NCI-H2227 (cell line): ENCODE measurements at regions not wholly inside any gene's neighbourhood (a gene's known extent, or its start where the extent isn't known, plus 50 kb on each side); places are given as distances from the start of the nearest gene placed in this dataset.
A peak's percentile ranks its signal among the peaks of the same experiment; 100 is the strongest.
"Not testable (repeated sequence)": the region's sequence is repeated elsewhere in the genome, so short reads cannot be mapped to it uniquely, and the experiment has no call there.

Source experiments
- DNase-seq: peaks from one replicate; lab custom pipeline; 2025; ENCODE audit not compliant: unreplicated experiment; lab: John Stamatoyannopoulos, UW

DNA sequence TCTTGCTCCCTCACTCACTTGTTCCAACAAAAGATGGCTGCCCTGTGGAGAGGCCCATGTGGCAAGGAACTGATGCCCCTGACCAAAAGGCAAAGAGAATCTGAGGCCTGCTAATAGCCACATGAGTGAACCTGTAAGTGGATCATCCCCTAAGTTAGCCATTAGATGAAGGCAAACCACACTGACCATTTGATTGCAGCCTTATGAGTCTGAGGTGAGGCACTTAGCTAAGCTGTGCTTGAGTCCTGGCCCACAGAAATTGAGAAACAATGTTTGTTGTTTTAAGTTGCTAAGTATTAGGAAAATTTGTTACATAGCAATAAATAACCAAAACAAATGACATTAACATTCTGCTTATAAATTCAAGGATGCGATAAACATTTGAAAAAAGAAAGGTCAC is 100.1 kb upstream of the BET1 start:
- DNase-seq = no peak

DNA sequence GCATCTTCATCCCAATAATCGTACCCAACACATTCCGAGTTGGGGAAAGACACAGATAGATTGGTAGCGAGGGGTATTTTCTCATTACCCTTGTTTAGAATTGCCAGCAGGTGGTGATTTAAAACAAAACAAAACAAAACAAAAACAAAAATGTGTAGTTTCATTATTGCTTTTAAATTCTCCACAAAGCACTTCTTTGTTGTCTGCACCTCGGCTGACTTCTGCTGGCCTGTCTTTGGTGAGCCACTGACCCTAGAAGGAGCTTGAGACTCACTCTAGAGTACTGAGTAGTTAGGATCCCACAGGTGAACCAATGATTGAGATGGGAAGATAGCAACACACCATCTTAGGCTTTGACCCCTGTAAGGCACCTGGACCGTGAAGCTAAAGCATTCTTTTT is 105.4 kb upstream of the BET1 start:
- no peak for DNase-seq

GRCh38 chr7:94111009-94111408 is 106.9 kb upstream of the BET1 start:
- no peak for DNase-seq

GRCh38 chr7:94115316-94115715 is 111.2 kb upstream of the BET1 start:
- DNase-seq = no peak

GRCh38 chr7:94123136-94123535 is 119.0 kb upstream of the BET1 start:
- no peak for DNase-seq

- no peak for DNase-seq
Observed at GRCh38 chr7:94127026-94127425, 122.9 kb upstream of the BET1 start.

- no peak for DNase-seq
Observed at GRCh38 chr7:94128072-94128471, 123.9 kb upstream of the BET1 start.

GRCh38 chr7:94129443-94130140 is 125.4 kb upstream of the BET1 start:
- DNase-seq = no peak

DNA sequence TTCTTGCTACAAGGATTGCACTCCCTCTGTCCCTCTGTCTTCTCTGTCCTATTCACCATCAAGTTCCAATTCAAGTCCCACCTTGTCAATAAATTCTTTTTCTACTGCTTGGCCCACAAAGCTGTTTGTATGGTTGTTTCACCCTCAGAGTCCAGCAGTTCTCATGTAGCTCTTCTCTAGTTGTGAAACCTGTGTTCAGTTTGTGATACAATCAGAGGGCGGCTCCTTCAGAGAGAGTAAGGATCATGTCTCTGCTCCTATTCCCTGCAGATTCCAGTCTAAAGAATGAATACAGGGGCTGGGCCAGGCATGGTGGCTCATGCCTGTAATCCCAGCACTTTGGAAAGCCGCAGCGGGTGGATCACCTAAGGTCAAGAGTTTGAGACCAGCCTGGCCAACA is 126.6 kb upstream of the BET1 start:
- DNase-seq = no peak

DNA sequence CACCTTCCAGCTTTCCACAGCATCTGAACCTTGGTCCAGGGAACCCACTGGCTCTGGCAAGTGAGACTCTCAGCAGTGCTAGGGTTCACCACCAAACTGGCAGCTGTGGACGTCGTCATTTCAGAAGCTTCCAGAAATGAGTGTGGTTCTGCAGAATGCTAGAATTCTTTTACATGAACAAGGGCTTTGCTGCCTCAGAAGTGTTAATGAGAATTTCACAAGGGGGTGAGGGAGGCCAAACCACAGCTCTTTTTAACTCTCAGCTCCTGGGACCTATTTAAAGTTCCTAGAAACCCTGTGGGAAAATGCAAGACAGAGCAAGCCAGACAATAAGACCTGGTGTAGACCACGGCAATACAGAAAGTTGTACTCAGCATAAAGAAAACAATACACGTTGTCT is 129.3 kb upstream of the BET1 start:
- DNase-seq = no peak

- no peak for DNase-seq
Observed at GRCh38 chr7:94135180-94135579, 131.0 kb upstream of the BET1 start.

DNA sequence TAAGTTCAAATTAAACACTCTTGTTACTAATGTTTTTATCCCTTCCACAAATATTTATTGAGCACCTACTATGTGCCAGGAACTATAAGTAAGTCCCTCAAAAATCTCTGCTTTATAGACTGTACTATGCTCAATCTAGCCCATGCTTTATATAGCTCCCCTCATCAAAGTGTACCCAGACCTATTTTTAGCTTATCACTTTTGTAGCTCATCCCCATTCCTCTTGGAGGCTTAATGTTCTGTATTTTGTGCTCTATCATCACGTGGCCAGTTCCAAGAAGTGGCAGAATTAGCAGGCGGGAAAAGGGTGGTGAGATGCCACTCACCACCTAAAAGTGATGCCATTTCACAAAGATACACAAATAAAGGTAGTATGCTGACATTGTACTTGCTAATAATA is 138.1 kb upstream of the BET1 start:
- DNase-seq = no peak

DNA sequence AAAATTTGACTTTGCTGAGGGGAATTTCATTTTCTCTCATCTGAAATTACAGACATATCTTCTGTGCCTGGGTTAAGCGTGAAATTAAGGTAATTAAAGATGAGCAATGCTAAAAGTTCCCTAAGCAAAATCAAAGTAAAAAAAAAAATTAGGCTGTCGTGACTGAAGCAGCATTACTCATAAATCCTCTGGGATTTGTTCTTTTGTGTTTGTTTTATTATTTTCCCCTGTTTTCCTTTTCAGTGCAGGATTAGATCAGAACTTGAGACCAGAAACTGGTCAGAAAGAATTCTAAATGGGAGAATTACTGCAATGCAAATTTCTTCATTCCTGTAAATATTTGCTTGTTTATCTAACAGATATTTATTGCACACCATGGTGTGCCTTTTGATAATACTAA is 141.4 kb upstream of the BET1 start:
- no peak for DNase-seq

GRCh38 chr7:94146408-94146807 is 142.3 kb upstream of the BET1 start:
- DNase-seq = peak; percentile 68

DNA sequence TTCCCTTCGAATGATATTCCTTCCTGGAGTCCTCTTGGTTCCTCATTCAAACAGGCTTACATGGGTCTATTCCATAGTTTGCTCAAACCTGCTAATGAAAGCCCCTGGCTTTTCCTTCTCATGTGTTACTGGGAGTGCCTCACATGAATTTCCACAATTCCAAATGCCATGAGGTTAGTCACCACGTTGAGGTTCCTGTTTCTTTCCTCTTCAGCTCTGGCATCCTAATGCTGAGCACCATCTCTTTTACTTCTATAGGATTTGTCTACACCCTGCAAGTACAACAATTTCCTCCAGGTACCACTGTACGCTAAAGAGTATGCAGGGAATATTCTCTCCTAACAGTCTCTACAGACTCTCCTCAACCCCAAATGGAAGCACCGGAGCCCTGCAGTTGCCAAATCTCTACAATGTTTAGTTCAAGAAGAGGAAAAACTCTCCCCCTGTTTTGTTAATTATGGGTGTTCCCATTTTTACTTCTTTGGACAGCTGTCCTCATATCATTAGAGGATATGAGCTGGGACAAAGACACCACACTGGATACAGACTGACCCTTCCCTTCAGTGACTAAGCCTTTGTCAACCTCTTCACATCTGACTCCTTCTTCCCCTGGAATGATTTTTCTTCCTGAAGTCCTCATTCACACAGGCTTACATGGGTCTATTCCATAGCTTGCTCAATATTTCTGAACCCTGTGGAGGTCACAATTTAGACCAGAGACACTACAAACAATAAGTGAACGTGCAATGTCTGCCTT is 145.8 kb upstream of the BET1 start:
- no peak for DNase-seq

DNA sequence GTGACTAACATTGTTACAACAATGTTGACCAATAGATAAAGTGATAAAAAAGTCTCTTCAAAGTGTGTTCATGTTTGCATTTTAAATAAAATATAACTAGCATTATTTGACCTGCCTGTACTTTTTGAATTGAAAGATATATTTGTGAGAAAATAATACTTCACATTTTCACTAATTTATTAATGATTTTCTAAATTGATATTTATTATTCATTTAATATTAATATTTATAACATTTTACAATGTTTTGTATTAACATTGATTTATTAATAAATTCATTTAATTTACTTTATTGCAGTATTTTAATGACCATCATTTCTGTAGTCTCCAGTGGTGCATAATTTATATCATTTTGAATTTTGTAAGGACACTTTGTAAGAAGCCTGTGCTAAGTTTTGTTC is 150.0 kb upstream of the BET1 start:
- DNase-seq = no peak

DNA sequence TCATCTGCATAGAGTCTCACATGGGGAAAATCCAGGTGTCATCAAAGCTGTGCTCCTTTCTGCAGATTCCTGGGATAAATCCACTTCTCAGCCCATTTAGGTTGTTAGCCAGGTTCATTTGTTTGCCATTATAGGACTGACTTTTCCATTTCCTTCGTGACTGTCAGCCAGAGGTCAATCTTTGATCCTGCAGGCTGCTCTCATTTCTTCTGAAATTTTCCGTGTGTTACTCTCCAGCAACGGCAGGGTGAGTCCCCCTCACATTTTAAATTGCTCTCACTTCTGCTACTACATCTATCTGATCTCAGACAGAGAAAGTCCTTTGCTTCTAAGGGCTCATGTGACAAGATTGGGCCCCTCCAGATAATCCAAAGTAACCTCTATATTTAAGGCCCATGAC is 150.7 kb upstream of the BET1 start:
- DNase-seq = no peak

GRCh38 chr7:94157659-94158306 is 153.6 kb upstream of the BET1 start:
- DNase-seq = not testable (repeated sequence)

DNA sequence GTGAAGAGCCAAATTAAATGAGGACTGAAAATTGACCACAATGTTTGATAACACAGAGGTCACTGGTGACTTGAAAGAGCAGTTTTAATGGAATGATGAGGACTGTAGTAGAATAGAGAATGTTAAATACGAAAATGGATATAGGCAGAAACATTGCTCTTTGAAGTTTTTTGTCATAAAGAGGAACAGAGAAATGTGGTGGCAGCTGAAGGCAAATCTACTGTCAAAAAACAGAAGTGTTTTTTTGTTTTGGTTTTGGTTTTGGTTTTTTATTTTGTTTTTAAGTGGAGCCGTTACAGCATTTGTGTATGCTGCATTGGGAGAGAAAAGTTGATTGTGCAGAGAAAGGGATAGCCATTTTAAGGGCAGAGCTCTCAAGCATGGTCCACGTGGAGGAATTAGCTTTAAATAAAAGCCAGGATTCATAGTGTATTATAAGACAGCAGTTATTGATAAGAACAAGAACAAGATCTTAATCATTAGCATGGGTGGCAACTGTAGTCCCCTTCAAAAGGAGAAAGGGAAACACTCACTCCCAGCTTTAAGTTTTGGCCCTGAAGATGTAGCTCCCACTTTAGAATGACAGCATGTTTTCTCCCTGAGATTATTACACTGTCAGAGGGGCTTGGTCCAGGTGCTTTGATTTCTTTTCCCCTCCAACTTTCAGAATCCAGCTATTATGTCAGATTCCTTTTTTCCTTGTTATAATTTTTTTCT is 156.7 kb upstream of the BET1 start:
- DNase-seq = no peak

DNA sequence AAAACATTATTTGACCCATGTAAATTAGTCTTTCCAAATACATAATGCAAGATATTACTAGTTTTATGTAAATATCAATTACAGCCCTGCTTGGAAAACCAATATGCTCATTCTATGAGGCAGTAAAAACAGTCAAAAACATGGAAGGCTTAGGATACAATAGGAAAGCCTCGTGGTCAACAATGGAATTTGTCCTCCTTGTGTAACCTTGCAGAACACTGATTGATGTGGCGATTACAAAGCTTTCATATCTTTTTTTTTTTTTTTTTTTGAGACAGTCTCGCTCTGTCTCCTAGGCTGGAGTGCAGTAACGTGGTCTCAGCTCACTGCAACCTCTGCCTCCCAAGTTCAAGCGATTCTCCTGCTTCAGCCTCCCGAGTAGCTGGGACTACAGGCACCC is 157.3 kb upstream of the BET1 start:
- no peak for DNase-seq

DNA sequence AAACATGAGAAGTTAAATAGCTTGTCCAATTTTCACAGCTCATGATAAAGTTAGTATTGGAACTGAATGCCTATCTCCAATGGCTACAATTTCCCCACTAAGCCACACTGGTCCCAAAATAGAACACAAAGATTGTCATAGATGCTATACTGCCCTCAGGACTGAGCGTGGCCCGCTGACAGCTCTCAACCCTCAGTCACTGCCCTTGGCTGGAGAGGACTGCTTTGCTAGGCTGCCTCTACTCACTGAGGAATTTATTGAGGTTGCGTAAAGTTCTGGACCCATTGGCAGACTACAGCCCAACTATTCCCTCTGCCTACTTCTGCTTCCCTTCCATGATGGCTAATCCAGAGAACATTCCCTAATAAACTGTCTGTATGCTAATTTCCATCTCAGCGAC is 165.5 kb upstream of the BET1 start:
- DNase-seq = no peak

- no peak for DNase-seq
Observed at GRCh38 chr7:94170836-94171235, 166.7 kb upstream of the BET1 start.
